Endodermal cell (in vitro differentiated cells): ENCODE measurements at regions not wholly inside any gene's neighbourhood (a gene's known extent, or its start where the extent isn't known, plus 50 kb on each side); places are given as distances from the start of the nearest gene placed in this dataset.

Source experiments
- DNase-seq: peaks from one replicate; pipeline ENCODE4 v3.0.0-alpha.2; 2017
- H3K27ac ChIP-seq: 2 replicates; pipeline ENCODE4 v1.5.1; 2013; ENCODE audit warnings: mild to moderate bottlenecking, low read depth, low read length, moderate library complexity
- H3K27me3 ChIP-seq: 2 replicates; pipeline ENCODE4 v1.6.1; 2013; ENCODE audit warnings: mild to moderate bottlenecking, low read length, moderate library complexity; ENCODE audit not compliant: insufficient read depth, control insufficient read depth, poor library complexity, severe bottlenecking
- H3K36me3 ChIP-seq: 2 replicates; pipeline ENCODE4 v1.7.0; 2013; ENCODE audit warnings: mild to moderate bottlenecking, low read length, moderate library complexity; ENCODE audit not compliant: control insufficient read depth, insufficient read depth
- H3K4me1 ChIP-seq: one replicate; pipeline ENCODE4 v1.7.0; 2013; ENCODE audit warnings: low read length; ENCODE audit not compliant: control insufficient read depth, insufficient read depth
- H3K4me3 ChIP-seq: 2 replicates; pipeline ENCODE4 v1.5.1; 2013; ENCODE audit warnings: mild to moderate bottlenecking, low read length, moderate library complexity
- H3K9ac ChIP-seq: 2 replicates; pipeline ENCODE4 v1.6.1; 2013; ENCODE audit warnings: mild to moderate bottlenecking, low read length, moderate library complexity; ENCODE audit not compliant: poor library complexity, severe bottlenecking; ENCODE audit errors: extremely low read depth
- H3K9me3 ChIP-seq: 2 replicates; pipeline ENCODE4 v1.6.1; 2013; ENCODE audit warnings: mild to moderate bottlenecking, low read length, moderate library complexity; ENCODE audit not compliant: control insufficient read depth
- H3K27ac Mint-ChIP-seq: 2 replicates; pipeline ENCODE4 v1.8.0; 2020; ENCODE audit warnings: mixed read lengths
- H3K27me3 Mint-ChIP-seq: 2 replicates; pipeline ENCODE4 v1.8.0; 2021; ENCODE audit warnings: mild to moderate bottlenecking, mixed read lengths; ENCODE audit not compliant: insufficient read depth
- H3K36me3 Mint-ChIP-seq: 2 replicates; pipeline ENCODE4 v1.8.0; 2020; ENCODE audit warnings: low read depth, mixed read lengths
- H3K4me1 Mint-ChIP-seq: 2 replicates; pipeline ENCODE4 v1.8.0; 2020; ENCODE audit warnings: mixed read lengths
- H3K4me3 Mint-ChIP-seq: 2 replicates; pipeline ENCODE4 v1.8.0; 2020; ENCODE audit warnings: mild to moderate bottlenecking, moderate library complexity, mixed read lengths
- H3K9me3 Mint-ChIP-seq: 2 replicates; pipeline ENCODE4 v1.8.0; 2020; ENCODE audit warnings: mild to moderate bottlenecking, mixed read lengths
- WGBS, 2 experiments: methylation state at CpG; one replicate each; pipeline versions ENCODE4 v1.1.5 to v1.1.7; 2013; ENCODE audit warnings: missing lambda C conversion rate in 2 of 2, mixed read lengths in 1 of 2; ENCODE audit not compliant: insufficient coverage in 1 of 2, insufficient read length in 1 of 2; 5-methylcytosine and 5-hydroxymethylcytosine counted together
- TF ChIP-seq, protein P1 (sequence below): fragments of 200-600 bp; sonication (generic); conservative IDR thresholded peaks from 2 replicates; pipeline ENCODE4 v1.5.0; 2021; ENCODE audit warnings: antibody characterized with exemption, mild to moderate bottlenecking

DNA sequence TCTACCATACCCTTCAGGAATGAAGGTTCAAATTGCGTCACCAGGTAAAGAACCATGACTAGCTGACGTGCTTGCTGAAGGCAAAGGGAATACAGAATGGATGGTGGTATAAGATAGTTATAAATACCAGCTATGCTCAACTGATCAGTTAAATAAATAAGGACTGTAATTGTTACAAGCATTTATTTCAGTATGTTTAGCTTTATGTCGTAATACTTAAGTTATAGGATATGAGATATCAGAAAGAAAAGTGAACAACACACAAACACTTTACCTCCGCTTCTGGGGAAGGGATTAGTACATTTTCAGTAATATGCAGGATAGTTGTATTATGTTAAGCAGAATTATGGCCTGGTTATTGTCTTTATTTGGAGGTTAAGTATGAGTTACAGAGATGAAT is 416.1 kb downstream of the BTG1 start:
- H3K27ac ChIP-seq: no peak overlapping the region
- H3K4me3 Mint-ChIP-seq: no peak overlapping the region
- no peak for DNase-seq
- TF ChIP-seq, protein P1, sequence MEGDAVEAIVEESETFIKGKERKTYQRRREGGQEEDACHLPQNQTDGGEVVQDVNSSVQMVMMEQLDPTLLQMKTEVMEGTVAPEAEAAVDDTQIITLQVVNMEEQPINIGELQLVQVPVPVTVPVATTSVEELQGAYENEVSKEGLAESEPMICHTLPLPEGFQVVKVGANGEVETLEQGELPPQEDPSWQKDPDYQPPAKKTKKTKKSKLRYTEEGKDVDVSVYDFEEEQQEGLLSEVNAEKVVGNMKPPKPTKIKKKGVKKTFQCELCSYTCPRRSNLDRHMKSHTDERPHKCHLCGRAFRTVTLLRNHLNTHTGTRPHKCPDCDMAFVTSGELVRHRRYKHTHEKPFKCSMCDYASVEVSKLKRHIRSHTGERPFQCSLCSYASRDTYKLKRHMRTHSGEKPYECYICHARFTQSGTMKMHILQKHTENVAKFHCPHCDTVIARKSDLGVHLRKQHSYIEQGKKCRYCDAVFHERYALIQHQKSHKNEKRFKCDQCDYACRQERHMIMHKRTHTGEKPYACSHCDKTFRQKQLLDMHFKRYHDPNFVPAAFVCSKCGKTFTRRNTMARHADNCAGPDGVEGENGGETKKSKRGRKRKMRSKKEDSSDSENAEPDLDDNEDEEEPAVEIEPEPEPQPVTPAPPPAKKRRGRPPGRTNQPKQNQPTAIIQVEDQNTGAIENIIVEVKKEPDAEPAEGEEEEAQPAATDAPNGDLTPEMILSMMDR: no peak
- no peaks in the 10 kb centered on the region for H3K9me3 Mint-ChIP-seq
- H3K27me3 Mint-ChIP-seq: no peaks in the 10 kb centered on the region
- no peaks in the 10 kb centered on the region for H3K36me3 Mint-ChIP-seq
- H3K9ac ChIP-seq: no peak overlapping the region
- H3K27ac Mint-ChIP-seq: no peak overlapping the region
- no peaks in the 10 kb centered on the region for H3K4me1 Mint-ChIP-seq
- H3K9me3 ChIP-seq: no peaks in the 10 kb centered on the region
- H3K4me3 ChIP-seq: no peak overlapping the region
- no peaks in the 10 kb centered on the region for H3K36me3 ChIP-seq
- 83 to 90% methylated on average over 1 to 3 of the region's 4 CpGs for WGBS, 2 experiments
- no peaks in the 10 kb centered on the region for H3K4me1 ChIP-seq
- H3K27me3 ChIP-seq: no peaks in the 10 kb centered on the region

DNA sequence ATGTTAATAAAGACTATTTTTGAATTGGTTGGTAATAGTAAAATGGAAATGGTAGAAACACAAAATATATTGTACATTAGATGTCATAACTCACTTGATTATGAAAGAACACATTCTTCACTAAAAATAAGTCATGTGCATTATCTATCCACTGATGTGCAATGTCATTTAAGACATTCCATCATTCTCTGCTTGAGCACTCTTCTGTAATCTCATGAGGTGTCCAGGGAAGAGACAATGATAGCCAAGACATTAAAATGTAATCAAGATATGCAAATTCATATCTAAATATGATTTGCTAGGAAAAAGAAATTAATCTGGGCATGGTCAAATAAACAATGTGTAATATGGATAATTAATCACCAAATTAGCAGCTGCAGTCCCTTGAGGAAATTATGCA is 422.5 kb downstream of the BTG1 start:
- Mint-ChIP-seq H3K27me3 (no peaks in the 10 kb centered on the region), H3K9me3 (no peaks in the 10 kb centered on the region), H3K36me3 (no peaks in the 10 kb centered on the region), H3K4me1 (no peaks in the 10 kb centered on the region), H3K4me3 (no peak overlapping the region), H3K27ac (no peak overlapping the region)
- Histone ChIP-seq H3K36me3 (no peaks in the 10 kb centered on the region), H3K4me3 (no peak overlapping the region), H3K27ac (no peak overlapping the region), H3K27me3 (peaks cover 9% of the 10 kb centered on the region), H3K4me1 (no peaks in the 10 kb centered on the region), H3K9ac (no peak overlapping the region), H3K9me3 (no peaks in the 10 kb centered on the region)
- TF ChIP-seq, protein P1: no peak
- no peak for DNase-seq

DNA sequence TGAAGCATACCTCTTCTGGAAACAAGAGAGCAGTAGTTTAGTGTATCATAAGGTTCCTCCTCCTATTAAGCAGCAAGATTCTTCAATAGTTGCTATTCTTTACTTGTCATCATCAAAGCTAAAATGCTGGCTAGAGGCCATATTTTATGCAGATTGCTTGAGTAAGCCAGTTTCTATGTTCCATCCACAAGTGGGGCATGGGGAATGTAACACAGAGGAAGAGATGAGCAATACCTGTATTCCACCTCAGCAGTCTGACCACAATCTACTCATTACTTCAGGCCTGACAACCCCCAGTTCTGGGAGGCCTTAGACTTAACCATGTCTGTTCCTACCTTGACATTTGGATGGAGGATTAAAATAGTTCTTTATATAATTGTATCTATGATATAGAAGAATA is 423.6 kb downstream of the BTG1 start:
- DNase-seq: no peak
- TF ChIP-seq, protein P1: no peak
- H3K27ac Mint-ChIP-seq: no peak overlapping the region

More for the DNA sequence above, 423.6 kb downstream of the BTG1 start:
- Mint-ChIP-seq H3K27me3 (no peaks in the 10 kb centered on the region), H3K9me3 (no peaks in the 10 kb centered on the region), H3K4me1 (no peaks in the 10 kb centered on the region), H3K36me3 (no peaks in the 10 kb centered on the region), H3K4me3 (no peak overlapping the region)
- peaks cover 9% of the 10 kb centered on the region for H3K27me3 ChIP-seq
- no peaks in the 10 kb centered on the region for H3K9me3 ChIP-seq
- H3K4me3 ChIP-seq: no peak overlapping the region
- H3K4me1 ChIP-seq: no peaks in the 10 kb centered on the region
- H3K36me3 ChIP-seq: no peaks in the 10 kb centered on the region
- H3K27ac ChIP-seq: no peak overlapping the region
- H3K9ac ChIP-seq: no peak overlapping the region
